A673 (cell line): ENCODE measurements at regions not wholly inside any gene's neighbourhood (a gene's known extent, or its start where the extent isn't known, plus 50 kb on each side); places are given as distances from the start of the nearest gene placed in this dataset.

Experiments used
- EZH2 ChIP-seq: fragments of 200-600 bp; sonication (generic); IDR thresholded peaks from 2 replicates; pipeline ENCODE4 v1.6.1; 2017; ENCODE audit warnings: borderline replicate concordance, low read depth, mild to moderate bottlenecking, mixed read lengths, antibody characterized with exemption, low read length; ENCODE audit not compliant: poor library complexity, severe bottlenecking
- TF ChIP-seq, protein P1 (sequence below): fragments of 300-800, 200-600 bp; sonication (generic); conservative IDR thresholded peaks from 2 replicates; pipeline ENCODE4 v1.5.1; 2017; ENCODE audit warnings: low read depth, mild to moderate bottlenecking, antibody characterized with exemption, low read length, moderate library complexity, mixed read lengths

DNA sequence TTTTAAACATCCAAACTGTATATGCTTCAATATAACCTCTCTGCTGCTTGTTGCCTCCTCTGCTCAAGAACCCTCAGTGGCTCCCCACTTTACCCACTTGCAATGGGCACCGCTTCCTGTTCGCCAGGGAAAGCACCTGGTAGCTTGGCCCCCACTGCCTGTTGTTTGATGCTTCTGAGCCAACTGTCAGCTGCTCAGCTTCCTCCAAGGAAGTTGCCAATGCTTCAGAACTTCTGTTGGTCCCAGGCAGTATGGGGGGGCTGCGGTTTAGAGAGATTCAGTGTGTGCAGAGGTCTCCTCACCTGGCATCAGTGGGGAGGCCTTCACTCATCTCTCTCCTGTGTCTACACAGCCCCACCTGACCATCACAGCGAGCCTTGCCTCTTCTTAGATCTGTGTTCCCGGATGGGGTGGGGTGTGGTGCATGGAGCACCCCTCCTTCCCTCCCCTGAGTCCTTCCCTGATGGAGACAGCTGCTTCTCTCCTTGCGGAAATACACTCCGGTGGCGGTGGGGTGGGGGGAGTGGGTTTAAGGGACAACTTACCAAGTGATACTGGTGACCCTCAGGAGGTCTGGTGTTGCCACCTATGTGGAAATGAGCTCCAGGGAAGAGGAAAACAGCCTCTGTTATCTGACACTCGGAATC lies 308.1 kb downstream of the CDH26 start:
- TF ChIP-seq, protein P1, sequence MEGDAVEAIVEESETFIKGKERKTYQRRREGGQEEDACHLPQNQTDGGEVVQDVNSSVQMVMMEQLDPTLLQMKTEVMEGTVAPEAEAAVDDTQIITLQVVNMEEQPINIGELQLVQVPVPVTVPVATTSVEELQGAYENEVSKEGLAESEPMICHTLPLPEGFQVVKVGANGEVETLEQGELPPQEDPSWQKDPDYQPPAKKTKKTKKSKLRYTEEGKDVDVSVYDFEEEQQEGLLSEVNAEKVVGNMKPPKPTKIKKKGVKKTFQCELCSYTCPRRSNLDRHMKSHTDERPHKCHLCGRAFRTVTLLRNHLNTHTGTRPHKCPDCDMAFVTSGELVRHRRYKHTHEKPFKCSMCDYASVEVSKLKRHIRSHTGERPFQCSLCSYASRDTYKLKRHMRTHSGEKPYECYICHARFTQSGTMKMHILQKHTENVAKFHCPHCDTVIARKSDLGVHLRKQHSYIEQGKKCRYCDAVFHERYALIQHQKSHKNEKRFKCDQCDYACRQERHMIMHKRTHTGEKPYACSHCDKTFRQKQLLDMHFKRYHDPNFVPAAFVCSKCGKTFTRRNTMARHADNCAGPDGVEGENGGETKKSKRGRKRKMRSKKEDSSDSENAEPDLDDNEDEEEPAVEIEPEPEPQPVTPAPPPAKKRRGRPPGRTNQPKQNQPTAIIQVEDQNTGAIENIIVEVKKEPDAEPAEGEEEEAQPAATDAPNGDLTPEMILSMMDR, result no peak
- TF ChIP-seq EZH2, result no peak
